ENCODE measurements at regions not wholly inside any gene's neighbourhood (a gene's known extent, or its start where the extent isn't known, plus 50 kb on each side); places are given as distances from the start of the nearest gene placed in this dataset.
"Not testable (repeated sequence)": the region's sequence is repeated elsewhere in the genome, so short reads cannot be mapped to it uniquely, and the experiment has no call there.

- no peak overlapping the region for H3K27ac ChIP-seq
- TF ChIP-seq CTCF (IDR thresholded peaks at IDR 0.05): no peak
- no peak overlapping the region for H3K4me3 ChIP-seq
- no peak for DNase-seq (ENCODE audit: low spot score)
These were observed 1312.5 kb downstream of the DSC3 start for GRCh38 chr18:29730073-29730472.

- H3K27ac ChIP-seq: no peak overlapping the region
- no peak overlapping the region for H3K4me3 ChIP-seq
- DNase-seq (ENCODE audit: low spot score): no peak
- no peak for TF ChIP-seq CTCF (IDR thresholded peaks at IDR 0.05)
These were observed 1315.9 kb downstream of the DSC3 start for GRCh38 chr18:29726646-29727045.

DNA sequence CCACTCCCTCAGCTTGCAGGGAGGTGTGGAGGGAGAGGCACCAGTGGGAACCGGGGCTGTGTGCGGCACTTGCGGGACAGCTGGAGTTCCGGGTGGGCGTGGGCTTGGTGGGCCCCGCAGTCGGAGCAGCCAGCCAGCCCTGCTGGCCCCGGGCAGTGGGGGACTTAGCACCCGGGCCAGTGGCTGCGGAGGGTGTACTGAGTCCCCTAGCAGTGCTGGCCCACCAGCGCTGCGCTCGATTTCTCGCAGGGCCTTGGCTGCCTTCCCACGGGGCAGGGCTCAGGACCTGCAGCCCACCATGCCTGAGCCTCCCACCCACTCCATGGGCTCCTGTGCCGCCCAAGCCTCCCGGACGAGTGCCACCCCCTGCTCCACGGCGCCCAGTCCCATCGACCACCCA, 1319.1 kb downstream of the DSC3 start:
- not testable (repeated sequence) for DNase-seq (ENCODE audit: low spot score); H3K27ac ChIP-seq; H3K4me3 ChIP-seq

DNA sequence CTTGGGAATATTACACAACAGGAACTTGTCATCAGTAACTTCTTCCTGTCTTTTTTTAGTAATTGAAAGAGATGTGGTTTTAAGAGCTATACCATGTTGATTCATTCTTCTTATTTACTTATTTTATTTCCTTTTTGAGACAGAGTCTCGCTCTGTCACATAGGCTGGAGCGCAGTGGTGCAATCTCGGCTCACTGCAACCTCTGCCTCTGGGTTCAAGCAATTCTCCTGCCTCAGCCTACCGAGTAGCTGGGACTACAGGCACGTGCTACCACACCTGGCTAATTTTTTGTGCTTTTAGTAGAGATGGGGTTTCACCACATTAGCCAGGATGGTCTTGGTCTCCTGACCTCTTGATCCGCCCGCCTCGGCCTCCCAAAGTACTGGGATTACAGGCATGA, 1326.6 kb downstream of the DSC3 start:
- not testable (repeated sequence) for H3K27ac ChIP-seq; DNase-seq (ENCODE audit: low spot score); H3K4me3 ChIP-seq

DNA sequence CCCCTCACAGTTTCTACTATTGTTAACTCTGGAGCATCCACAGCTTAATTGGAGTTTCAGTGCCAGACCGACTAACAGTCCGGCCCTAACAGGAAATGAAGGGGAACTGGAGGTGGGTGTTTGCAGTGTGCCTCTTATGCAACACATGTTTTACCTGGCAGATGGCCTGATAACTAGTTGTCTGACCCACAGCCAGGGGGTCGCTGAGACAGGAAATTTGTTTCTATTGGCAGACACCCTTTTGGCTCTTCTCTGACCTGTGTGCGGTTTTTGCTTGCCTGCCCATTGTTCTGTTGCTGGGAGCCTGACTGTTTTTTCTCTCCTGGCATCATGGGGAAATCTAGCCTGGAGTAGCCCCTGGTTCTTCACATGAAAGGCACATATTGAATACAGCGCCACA, 1329.8 kb downstream of the DSC3 start:
- Histone ChIP-seq H3K4me3 (no peak overlapping the region), H3K27ac (no peak overlapping the region)
- no peak for TF ChIP-seq CTCF (IDR thresholded peaks at IDR 0.05)
- DNase-seq (ENCODE audit: low spot score): no peak

GRCh38 chr18:29711932-29712331, 1330.6 kb downstream of the DSC3 start:
- no peak overlapping the region for H3K4me3 ChIP-seq
- no peak for TF ChIP-seq CTCF (IDR thresholded peaks at IDR 0.05)
- H3K27ac ChIP-seq: no peak overlapping the region
- DNase-seq (ENCODE audit: low spot score): no peak

DNA sequence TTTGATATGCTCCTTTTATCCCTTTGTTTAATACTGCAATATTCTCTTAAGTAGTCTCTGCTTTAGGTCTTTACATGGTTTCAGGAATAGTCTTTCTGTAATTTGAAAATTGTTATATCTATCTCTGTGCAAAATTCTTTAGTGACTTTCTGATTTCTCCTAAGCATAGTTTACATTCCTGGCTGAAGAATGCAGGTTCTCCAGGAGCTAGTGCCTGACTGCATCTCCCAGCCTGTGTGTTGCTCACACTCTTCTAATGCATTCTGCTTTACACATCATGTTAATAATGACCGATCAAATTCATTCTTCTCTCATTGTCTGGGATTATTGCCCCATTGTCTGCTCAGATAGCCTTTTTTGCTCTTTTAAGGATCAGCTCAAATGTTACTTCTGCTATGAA, 1349.2 kb downstream of the DSC3 start:
- TF ChIP-seq CTCF (IDR thresholded peaks at IDR 0.05): no peak

GRCh38 chr18:29681578-29681977, 1361.0 kb downstream of the DSC3 start:
- no peak for DNase-seq (ENCODE audit: low spot score)
- H3K4me3 ChIP-seq: no peak overlapping the region
- no peak for TF ChIP-seq CTCF (IDR thresholded peaks at IDR 0.05)
- no peak overlapping the region for H3K27ac ChIP-seq

More for the DNA sequence above, 1349.2 kb downstream of the DSC3 start:
- Histone ChIP-seq H3K4me3 (no peak overlapping the region), H3K27ac (no peak overlapping the region)
- no peak for DNase-seq (ENCODE audit: low spot score)
